ENCODE measurements at regions not wholly inside any gene's neighbourhood (a gene's known extent, or its start where the extent isn't known, plus 50 kb on each side); places are given as distances from the start of the nearest gene placed in this dataset.

- DNase-seq (ENCODE audit: low read depth, low spot score) (no peak), FAIRE-seq (no peak), ATAC-seq (no peak)
- H3K4me1 ChIP-seq (ENCODE audit: control insufficient read depth, insufficient read depth, low read length): no peaks in the 10 kb centered on the region
- H3K36me3 ChIP-seq (ENCODE audit: control insufficient read depth in 2 of 2, insufficient read depth in 2 of 2, low read length in 1 of 2): no peaks in the 10 kb centered on the region
- intact Hi-C loops (cut with micrococcal nuclease; ENCODE audit: unreplicated experiment) (loop anchor here (10.0 kb wide), 1 partner anchor 1769 kb away; no protein-coding TSS in a partner anchor), in situ Hi-C loops (cut with MboI) (loop anchor here (10.0 kb wide), 1 partner anchor 1789 kb away; no protein-coding TSS in a partner anchor)
- H3K4me3 ChIP-seq: no peak overlapping the region
- H3K9me3 ChIP-seq (replicated peaks; ENCODE audit: control insufficient read depth, insufficient read depth, low read length): no peaks in the 10 kb centered on the region
- no peak overlapping the region for H2AFZ ChIP-seq (ENCODE audit: control insufficient read depth, low read depth, low read length)
- H3K9ac ChIP-seq (ENCODE audit: control insufficient read depth, insufficient read depth, low read length): no peak overlapping the region
- no peak overlapping the region for H3K4me2 ChIP-seq (ENCODE audit: control insufficient read depth, insufficient read depth)
- H3K27me3 ChIP-seq (replicated peaks in 1 of 2; ENCODE audit: control insufficient read depth in 2 of 2, insufficient read depth in 2 of 2, low read length in 1 of 2): 0 out of 4 replicates have a peak, but pooled peaks cover 0 to 2% of the 10 kb centered on the region in 2 experiments
- ChIA-PET SMC1A (ENCODE audit: uncharacterized antibody, unreplicated experiment) (interaction anchor here (1.0 kb wide), 1 partner anchor 10 kb away, joined by 3 read pairs; no protein-coding TSS in a partner anchor), POLR2A (no interaction called here), CTCF (interaction anchor here (3.3 kb wide), 1 partner anchor 11 kb away, joined by 21 read pairs; no protein-coding TSS in a partner anchor), RAD21 (ENCODE audit: unreplicated experiment) (no interaction called here)
- BruUV-seq (replicated peaks): no TSS peak
- WGBS (ENCODE audit: insufficient coverage, insufficient replicate concordance, low lambda C conversion rate, missing lambda C conversion rate): 17% methylated on average over 5 of the region's 5 CpGs
- no peaks in the 10 kb centered on the region for H4K20me1 ChIP-seq (ENCODE audit: control insufficient read depth, insufficient read depth)
- H3K79me2 ChIP-seq (ENCODE audit: control insufficient read depth, insufficient read depth, low read length): no peaks in the 10 kb centered on the region
- H3K27ac ChIP-seq (ENCODE audit: control insufficient read depth, insufficient read depth): no peak overlapping the region
- TF ChIP-seq ZNF217 (IDR thresholded peaks at IDR 0.05): no peak
- no peak for TF ChIP-seq REST (IDR thresholded peaks at IDR 0.05; ENCODE audit: low read depth, low read length)
- TF ChIP-seq SREBF2 (IDR thresholded peaks at IDR 0.05; ENCODE audit: low read length): no peak
- no peak for TF ChIP-seq IRF3 (IDR thresholded peaks at IDR 0.05)
- no peak for TF ChIP-seq MLLT1 (IDR thresholded peaks at IDR 0.05)
- TF ChIP-seq ZBTB4 (CRISPR knock-in tag; IDR thresholded peaks at IDR 0.05): no peak
- no peak for TF ChIP-seq KLF5 (IDR thresholded peaks at IDR 0.05; ENCODE audit: partially characterized antibody)
- no peak for TF ChIP-seq IKZF1 (conservative IDR thresholded peaks at IDR 0.05)
- TF ChIP-seq MEF2B (IDR thresholded peaks at IDR 0.05; ENCODE audit: partially characterized antibody, poor library complexity, severe bottlenecking): no peak
- no peak for TF ChIP-seq ATF2 (IDR thresholded peaks at IDR 0.05; ENCODE audit: low read length)
- TF ChIP-seq SUZ12 (IDR thresholded peaks at IDR 0.05; ENCODE audit: unreplicated experiment): no peak
- no peak for TF ChIP-seq SIN3A (IDR thresholded peaks at IDR 0.05; ENCODE audit: low read depth, low read length)
Measured at GRCh38 chr1:50343323-50343722, 79.9 kb downstream of the DMRTA2 start.

Measured in GM12878 (cell line).